Right lobe of liver (tissue), 6 donors: ENCODE measurements at regions not wholly inside any gene's neighbourhood (a gene's known extent, or its start where the extent isn't known, plus 50 kb on each side); places are given as distances from the start of the nearest gene placed in this dataset.
A peak's percentile ranks its signal among the peaks of the same experiment; 100 is the strongest.

ENCODE experiments used
- ATAC-seq, 4 donors: fragments of 200-7000 bp; cut with Tn5 transposase; one replicate each; pipeline ENCODE4 v1.9.1; 2020; ENCODE audit warnings: mild to moderate bottlenecking in 4 of 4, moderate library complexity in 4 of 4
- DNase-seq, 3 donors: peaks; one replicate each; pipeline ENCODE4 v3.0.0-alpha.2; 2020
- H3K27ac ChIP-seq, 3 donors: fragments of 200-600 bp; one replicate each; pipeline ENCODE4 v1.8.0; 2022
- H3K27me3 ChIP-seq, 2 donors: fragments of 200-600 bp; one replicate each; pipeline ENCODE4 v1.8.0; 2022
- H3K36me3 ChIP-seq, 4 donors: fragments of 200-600 bp; sonication (generic) in 1 of 4; one replicate each; pipeline versions ENCODE4 v1.5.1 to v1.8.0; 2017 to 2022; ENCODE audit warnings: control low read depth in 1 of 4
- H3K4me1 ChIP-seq, 4 donors: fragments of 200-600 bp; sonication (generic) in 1 of 4; one replicate each; pipeline versions ENCODE4 v1.5.1 to v1.8.0; 2017 to 2022; ENCODE audit warnings: control low read depth in 1 of 4
- H3K4me3 ChIP-seq, 3 donors: fragments of 200-600 bp; one replicate each; pipeline ENCODE4 v1.8.0; 2022
- H3K9me3 ChIP-seq, 4 donors: fragments of 200-600 bp; sonication (generic) in 1 of 4; one replicate each; pipeline versions ENCODE4 v1.5.1 to v1.8.0; 2017 to 2022; ENCODE audit warnings: control low read depth in 1 of 4
- POLR2A ChIP-seq: fragments of 450-650 bp; IDR thresholded peaks from one replicate; pipeline ENCODE4 v1.6.1; 2017; ENCODE audit warnings: antibody characterized with exemption, mild to moderate bottlenecking
- WGBS: methylation state at CpG from one replicate; pipeline ENCODE4 v1.1.6; 2018; ENCODE audit warnings: low coverage, low lambda C conversion rate; ENCODE audit not compliant: insufficient coverage; ENCODE audit errors: missing lambda C conversion rate; 5-methylcytosine and 5-hydroxymethylcytosine counted together
- intact Hi-C, 2 donors: fragments of 100-400 bp; cut with DNase I; formaldehyde crosslinking; loops; one replicate each; pipeline versions ENCODE4 v1.11.2 to v1.14.1; 2022
- TF ChIP-seq, protein P1 (sequence below), 4 donors: fragments of 200-600 bp in 3 of 4; fragments of 450-650 bp in 1 of 4; IDR thresholded peaks; one replicate each; pipeline versions ENCODE4 v1.5.1 to v1.8.0; 2016 to 2022; ENCODE audit warnings: antibody characterized with exemption in 4 of 4, mild to moderate bottlenecking in 2 of 4
- donor health status: DM: no; HTN: yes; CAD: no.
- donor health status: DM: no; HTN: no; CAD: no.
- donor health status: DM: no; HTN: no; CAD: no.
- donor health status: DM: no; HTN: yes; CAD: no.
- donor health status: DM: no; HTN: yes; CAD: no.

DNA sequence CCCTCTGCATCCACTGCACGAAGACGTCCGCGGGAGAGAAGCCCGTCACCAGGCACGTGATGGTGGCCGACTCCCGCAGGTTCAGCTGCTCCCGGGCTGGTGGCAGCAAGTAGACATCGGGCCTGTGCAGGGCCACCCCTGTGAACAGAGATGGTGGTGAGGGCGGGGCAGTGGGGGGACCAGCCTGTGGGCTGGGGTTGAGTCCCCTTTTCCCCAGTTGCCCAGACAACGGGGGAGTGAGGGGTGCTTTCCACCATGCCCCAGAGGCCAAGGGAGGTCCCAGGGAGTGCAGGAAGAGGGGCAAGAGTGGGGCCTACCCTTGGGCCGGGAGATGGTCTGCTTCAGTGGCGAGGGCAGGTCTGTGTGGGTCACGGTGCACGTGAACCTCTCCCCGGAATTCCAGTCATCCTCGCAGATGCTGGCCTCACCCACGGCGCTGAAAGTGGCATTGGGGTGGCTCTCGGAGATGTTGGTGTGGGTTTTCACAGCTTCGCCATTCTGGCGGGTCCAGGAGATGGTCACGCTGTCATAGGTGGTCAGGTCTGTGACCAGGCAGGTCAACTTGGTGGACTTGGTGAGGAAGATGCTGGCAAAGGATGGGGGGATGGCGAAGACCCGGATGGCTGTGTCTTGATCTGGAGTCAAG lies 328.3 kb downstream of the TMEM121 start:
- Histone ChIP-seq H3K4me1 (no peaks in the 10 kb centered on the region), H3K36me3 (no peaks in the 10 kb centered on the region), H3K9me3 (no peaks in the 10 kb centered on the region), H3K27me3 (no peaks in the 10 kb centered on the region), H3K27ac (no peak overlapping the region), H3K4me3 (no peak overlapping the region)
- 60% methylated on average over 1 of the region's 26 CpGs for WGBS
- peak in 1 of 3 donors; percentile 49 for DNase-seq
- no peak for TF ChIP-seq POLR2A
- TF ChIP-seq, protein P1, sequence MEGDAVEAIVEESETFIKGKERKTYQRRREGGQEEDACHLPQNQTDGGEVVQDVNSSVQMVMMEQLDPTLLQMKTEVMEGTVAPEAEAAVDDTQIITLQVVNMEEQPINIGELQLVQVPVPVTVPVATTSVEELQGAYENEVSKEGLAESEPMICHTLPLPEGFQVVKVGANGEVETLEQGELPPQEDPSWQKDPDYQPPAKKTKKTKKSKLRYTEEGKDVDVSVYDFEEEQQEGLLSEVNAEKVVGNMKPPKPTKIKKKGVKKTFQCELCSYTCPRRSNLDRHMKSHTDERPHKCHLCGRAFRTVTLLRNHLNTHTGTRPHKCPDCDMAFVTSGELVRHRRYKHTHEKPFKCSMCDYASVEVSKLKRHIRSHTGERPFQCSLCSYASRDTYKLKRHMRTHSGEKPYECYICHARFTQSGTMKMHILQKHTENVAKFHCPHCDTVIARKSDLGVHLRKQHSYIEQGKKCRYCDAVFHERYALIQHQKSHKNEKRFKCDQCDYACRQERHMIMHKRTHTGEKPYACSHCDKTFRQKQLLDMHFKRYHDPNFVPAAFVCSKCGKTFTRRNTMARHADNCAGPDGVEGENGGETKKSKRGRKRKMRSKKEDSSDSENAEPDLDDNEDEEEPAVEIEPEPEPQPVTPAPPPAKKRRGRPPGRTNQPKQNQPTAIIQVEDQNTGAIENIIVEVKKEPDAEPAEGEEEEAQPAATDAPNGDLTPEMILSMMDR (IDR thresholded peaks at IDR 0.05) = no peak
- no peak for ATAC-seq
- intact Hi-C loops = no loop called here

DNA sequence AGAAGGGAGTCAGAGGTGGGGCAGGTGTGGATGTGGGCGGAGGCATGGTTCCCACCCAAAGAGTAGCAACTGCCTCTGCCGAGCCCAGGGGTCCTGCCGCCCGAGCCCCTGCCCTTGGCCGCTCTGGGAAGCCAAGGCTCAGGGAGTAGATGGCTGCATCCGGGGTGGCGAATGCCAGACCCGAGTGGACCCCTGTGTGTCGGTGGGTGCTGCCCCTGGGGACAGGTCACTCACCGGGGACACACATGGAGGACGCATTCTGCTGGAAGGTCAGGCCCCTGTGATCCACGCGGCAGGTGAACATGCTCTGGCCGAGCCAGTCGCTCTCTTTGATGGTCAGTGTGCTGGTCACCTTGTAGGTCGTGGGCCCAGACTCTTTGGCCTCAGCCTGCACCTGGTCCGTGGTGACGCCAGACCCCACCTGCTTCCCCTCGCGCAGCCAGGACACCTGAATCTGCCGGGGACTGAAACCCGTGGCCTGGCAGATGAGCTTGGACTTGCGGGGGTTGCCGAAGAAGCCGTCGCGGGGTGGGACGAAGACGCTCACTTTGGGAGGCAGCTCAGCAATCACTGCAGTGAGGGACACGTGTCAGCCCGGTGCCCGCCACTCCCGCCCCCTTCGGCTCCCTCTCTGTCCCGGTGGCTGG lies 329.0 kb downstream of the TMEM121 start:
- WGBS = 100% methylated on average over 4 of the region's 35 CpGs

DNA sequence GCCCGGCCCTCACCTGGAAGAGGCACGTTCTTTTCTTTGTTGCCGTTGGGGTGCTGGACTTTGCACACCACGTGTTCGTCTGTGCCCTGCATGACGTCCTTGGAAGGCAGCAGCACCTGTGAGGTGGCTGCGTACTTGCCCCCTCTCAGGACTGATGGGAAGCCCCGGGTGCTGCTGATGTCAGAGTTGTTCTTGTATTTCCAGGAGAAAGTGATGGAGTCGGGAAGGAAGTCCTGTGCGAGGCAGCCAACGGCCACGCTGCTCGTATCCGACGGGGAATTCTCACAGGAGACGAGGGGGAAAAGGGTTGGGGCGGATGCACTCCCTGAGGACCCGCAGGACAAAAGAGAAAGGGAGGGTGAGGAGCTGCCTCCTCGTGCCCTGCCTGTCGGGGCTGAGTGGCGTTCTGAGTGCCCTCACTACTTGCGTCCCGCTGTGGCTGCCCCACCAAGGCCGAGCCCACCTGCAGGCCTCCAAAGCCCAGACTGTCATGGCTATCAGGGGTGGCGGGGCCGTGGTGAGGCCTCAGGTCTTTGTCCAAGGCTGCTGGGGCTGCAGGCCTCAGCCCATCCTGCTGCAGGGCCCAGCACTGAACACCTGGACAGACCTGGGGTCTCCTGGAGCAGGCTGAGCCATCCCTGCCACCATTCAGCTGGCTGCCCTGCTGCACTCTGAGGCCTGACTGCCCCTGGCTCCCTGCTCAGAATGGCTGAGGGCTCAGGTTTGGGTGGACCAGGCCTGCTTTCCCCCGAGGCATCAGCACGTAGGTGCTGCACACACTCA lies 329.7 kb downstream of the TMEM121 start:
- no peak for TF ChIP-seq POLR2A
- TF ChIP-seq, protein P1 (IDR thresholded peaks at IDR 0.05) = no peak
- Histone ChIP-seq H3K36me3 (no peaks in the 10 kb centered on the region), H3K4me1 (no peaks in the 10 kb centered on the region), H3K9me3 (no peaks in the 10 kb centered on the region), H3K4me3 (no peak overlapping the region), H3K27me3 (no peaks in the 10 kb centered on the region), H3K27ac (no peak overlapping the region)
- ATAC-seq = no peak
- WGBS = 65% methylated on average over 9 of the region's 28 CpGs
- no peak for DNase-seq
- intact Hi-C loops = no loop called here

More for the DNA sequence above, 329.0 kb downstream of the TMEM121 start:
- DNase-seq (peak in 2 of 3 donors; percentile 13 to 46), ATAC-seq (no peak)
- no peaks in the 10 kb centered on the region for H3K27me3 ChIP-seq
- no peak overlapping the region for H3K27ac ChIP-seq
- no peak overlapping the region for H3K4me3 ChIP-seq
- TF ChIP-seq, protein P1 (IDR thresholded peaks at IDR 0.05) = no peak
- TF ChIP-seq POLR2A = no peak
- H3K36me3 ChIP-seq = no peaks in the 10 kb centered on the region
- intact Hi-C loops = no loop called here
- H3K4me1 ChIP-seq = no peaks in the 10 kb centered on the region
- no peaks in the 10 kb centered on the region for H3K9me3 ChIP-seq

DNA sequence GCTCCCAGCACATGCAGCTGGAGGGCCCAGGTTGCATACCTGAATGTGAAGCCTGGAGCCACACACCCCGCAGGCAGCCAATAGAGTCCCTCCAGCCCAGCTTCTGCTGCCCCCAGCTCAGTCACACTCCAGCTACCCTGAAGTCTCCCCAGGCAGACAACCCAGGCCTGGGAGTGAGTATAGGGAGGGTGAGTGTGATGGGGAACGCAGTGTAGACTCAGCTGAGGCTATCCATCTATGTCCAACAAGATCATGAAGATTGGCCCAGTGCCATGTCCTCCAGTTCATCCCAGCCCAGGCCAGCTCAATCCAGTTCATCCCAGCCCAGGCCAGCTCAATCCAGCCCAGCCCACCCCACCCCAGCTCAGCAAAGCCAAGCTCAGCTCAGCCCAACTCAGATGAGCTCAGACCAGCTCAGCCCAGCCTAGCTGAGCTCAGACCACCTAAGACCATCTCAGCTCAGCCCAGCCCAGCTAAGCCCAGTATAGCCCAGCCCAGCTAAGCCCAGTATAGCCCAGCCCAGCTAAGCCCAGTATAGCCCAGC lies 330.4 kb downstream of the TMEM121 start:
- no peak overlapping the region for H3K27ac ChIP-seq
- peak in 1 of 3 donors; percentile 28 for DNase-seq

More for the DNA sequence above, 330.4 kb downstream of the TMEM121 start:
- H3K4me3 ChIP-seq = no peak overlapping the region
- 40% methylated on average over 1 of the region's 2 CpGs for WGBS
- no peak for TF ChIP-seq POLR2A
- TF ChIP-seq, protein P1 (IDR thresholded peaks at IDR 0.05) = no peak
- no peaks in the 10 kb centered on the region for H3K4me1 ChIP-seq
- H3K36me3 ChIP-seq = no peaks in the 10 kb centered on the region
- no peaks in the 10 kb centered on the region for H3K27me3 ChIP-seq
- intact Hi-C loops = no loop called here
- no peaks in the 10 kb centered on the region for H3K9me3 ChIP-seq
- ATAC-seq = no peak
